ENCODE measurements at regions not wholly inside any gene's neighbourhood (a gene's known extent, or its start where the extent isn't known, plus 50 kb on each side); places are given as distances from the start of the nearest gene placed in this dataset.

- TF ChIP-seq CTCF (IDR thresholded peaks at IDR 0.05) (no peak), POLR2AphosphoS5 (IDR thresholded peaks at IDR 0.05) (no peak)
These were observed 85.5 kb upstream of the CACUL1 start for GRCh38 chr10:118840071-118840775.

Data from stomach (tissue), 4 donors.